Endothelial cell of umbilical vein (primary cell): ENCODE measurements at regions not wholly inside any gene's neighbourhood (a gene's known extent, or its start where the extent isn't known, plus 50 kb on each side); places are given as distances from the start of the nearest gene placed in this dataset.

Experiments
- BruUV-seq: library from RNA; stranded (reverse); fragments of 400-500 nt; replicated peaks from 2 replicates; lab custom pipeline; 2021; lab: Mats Ljungman, UMichigan
- CTCF ChIA-PET: fragments of 300-600, 350-600 bp; sonication (Branson Sonifier 250); formaldehyde crosslinking; loops from one replicate; lab custom pipeline; 2021; ENCODE audit warnings: antibody characterized with exemption, inconsistent platforms; lab: Charles Lee
- POLR2A ChIA-PET: fragments of 300-600, 350-600 bp; sonication (Branson Sonifier 250); formaldehyde crosslinking; loops from one replicate; lab custom pipeline; 2021; ENCODE audit warnings: antibody characterized with exemption, inconsistent platforms; lab: Charles Lee
- DNase-seq: peaks from one replicate; pipeline ENCODE4 v3.0.0-alpha.2; 2011; ENCODE audit warnings: low read depth, low spot score
- FAIRE-seq: peaks from 2 replicates; lab custom pipeline; 2011; peaks lifted over from hg19 to GRCh38; lab: Jason Lieb, UNC
- H2AFZ ChIP-seq: 2 replicates; pipeline ENCODE4 v1.6.0; 2012; ENCODE audit warnings: low read depth, low read length, control low read depth, inconsistent platforms
- H3K27ac ChIP-seq: 2 replicates; pipeline ENCODE4 v1.5.1; 2011; ENCODE audit warnings: low read depth, mild to moderate bottlenecking, control low read depth, low read length, moderate library complexity; ENCODE audit not compliant: insufficient read depth
- H3K27me3 ChIP-seq, 2 experiments: 2 replicates each; pipeline versions ENCODE4 v1.6.0 to v1.6.1; 2011; ENCODE audit warnings: low read length in 2 of 2, mixed read lengths in 1 of 2; ENCODE audit not compliant: control insufficient read depth in 2 of 2, insufficient read depth in 2 of 2
- H3K36me3 ChIP-seq, 2 experiments: 2 replicates in 1 of 2; 3 replicates in 1 of 2; pipeline ENCODE4 v1.5.1; 2011; ENCODE audit warnings: low read length in 2 of 2, mild to moderate bottlenecking in 1 of 2, moderate library complexity in 1 of 2; ENCODE audit not compliant: control insufficient read depth in 2 of 2, insufficient read depth in 2 of 2; ENCODE audit errors: extremely low read depth in 1 of 2
- H3K4me1 ChIP-seq: 3 replicates; pipeline ENCODE4 v1.5.1; 2011; ENCODE audit warnings: mild to moderate bottlenecking, low read length; ENCODE audit not compliant: control insufficient read depth, insufficient read depth; ENCODE audit errors: extremely low read depth
- H3K4me2 ChIP-seq: 2 replicates; pipeline ENCODE4 v1.6.1; 2011; ENCODE audit warnings: low read length, control low read depth, mixed read lengths; ENCODE audit not compliant: insufficient read depth
- H3K4me3 ChIP-seq, 3 experiments: fragments of 200-600 bp in 1 of 3; sonication (generic), shearing (Covaris generic) in 1 of 3; replicated peaks in 1 of 3; 2 replicates each; pipeline ENCODE4 v1.5.1; 2011 to 2016; ENCODE audit warnings: control low read depth in 3 of 3, low read length in 3 of 3, mild to moderate bottlenecking in 2 of 3, inconsistent platforms in 1 of 3, low read depth in 1 of 3, moderate library complexity in 1 of 3; ENCODE audit not compliant: insufficient read depth in 1 of 3
- H3K79me2 ChIP-seq: 2 replicates; pipeline ENCODE4 v1.6.0; 2012; ENCODE audit warnings: low read length, inconsistent platforms; ENCODE audit not compliant: control insufficient read depth, insufficient read depth
- H3K9ac ChIP-seq: replicated peaks from 2 replicates; pipeline ENCODE3; 2011; ENCODE audit warnings: low read length, control low read depth; ENCODE audit not compliant: insufficient read depth; ENCODE audit errors: extremely low read depth
- H3K9me1 ChIP-seq: replicated peaks from 3 replicates; pipeline ENCODE4 v1.6.0; 2011; ENCODE audit warnings: mild to moderate bottlenecking, low read length; ENCODE audit not compliant: control insufficient read depth, insufficient read depth; ENCODE audit errors: extremely low read depth
- H3K9me3 ChIP-seq: replicated peaks from 2 replicates; pipeline ENCODE4 v1.5.1; 2012; ENCODE audit warnings: low read length, inconsistent platforms; ENCODE audit not compliant: control insufficient read depth, insufficient read depth
- H4K20me1 ChIP-seq: replicated peaks from 2 replicates; pipeline ENCODE3; 2011; ENCODE audit warnings: mild to moderate bottlenecking, low read length; ENCODE audit not compliant: control insufficient read depth, insufficient read depth; ENCODE audit errors: extremely low read depth
- CTCF ChIP-seq, 2 donors: IDR thresholded peaks; 1 replicate in 1 of 2; 2 replicates in 1 of 2; pipeline ENCODE4 v1.5.1; 2011; ENCODE audit warnings: low read length in 2 of 2, mild to moderate bottlenecking in 2 of 2, moderate library complexity in 2 of 2, control low read depth in 1 of 2, inconsistent platforms in 1 of 2, low read depth in 1 of 2; ENCODE audit not compliant: insufficient read depth in 1 of 2; ENCODE audit errors: extremely low read depth in 1 of 2
- EZH2 ChIP-seq: IDR thresholded peaks from 2 replicates; pipeline ENCODE4 v1.6.1; 2012; ENCODE audit warnings: borderline replicate concordance, low read depth, mild to moderate bottlenecking, moderate library complexity, low read length, inconsistent platforms; ENCODE audit not compliant: severe bottlenecking
- FOS ChIP-seq: IDR thresholded peaks from 2 replicates; pipeline ENCODE4 v1.6.1; 2011; ENCODE audit warnings: mild to moderate bottlenecking, low read length, moderate library complexity, borderline replicate concordance; ENCODE audit not compliant: insufficient read depth
- GATA2 ChIP-seq: IDR thresholded peaks from 2 replicates; pipeline ENCODE4 v1.7.0; 2011; ENCODE audit warnings: low read depth, mild to moderate bottlenecking, moderate library complexity, mixed read lengths, low read length; ENCODE audit not compliant: insufficient read length, insufficient read depth
- JUN ChIP-seq: IDR thresholded peaks from 2 replicates; pipeline ENCODE4 v1.6.1; 2011; ENCODE audit warnings: borderline replicate concordance, low read depth; ENCODE audit not compliant: insufficient read length, insufficient read depth
- MAX ChIP-seq: IDR thresholded peaks from 2 replicates; pipeline ENCODE4 v1.6.1; 2011; ENCODE audit not compliant: insufficient read depth, insufficient read length
- MYC ChIP-seq: IDR thresholded peaks from one replicate; pipeline ENCODE4 v1.6.1; 2011; ENCODE audit warnings: mild to moderate bottlenecking, low read depth, low read length
- POLR2A ChIP-seq: IDR thresholded peaks from 2 replicates; pipeline ENCODE4 v1.6.1; 2012; ENCODE audit warnings: low read depth, mild to moderate bottlenecking, control low read depth, low read length
- POLR2AphosphoS5 ChIP-seq: IDR thresholded peaks from 2 replicates; pipeline ENCODE4 v1.6.1; 2012; ENCODE audit warnings: low read depth, mild to moderate bottlenecking, control low read depth, low read length, moderate library complexity; ENCODE audit not compliant: insufficient read depth
- dilution Hi-C: fragments of 300-500 bp; cut with MboI; formaldehyde crosslinking; loops from one replicate; pipeline ENCODE4 v1.15.0; 2019; ENCODE audit warnings: low sequenced_read_pairs; ENCODE audit not compliant: extremely low pct_ligation_motif_present
- intact Hi-C: fragments of 100-400 bp; cut with micrococcal nuclease; formaldehyde crosslinking; loops from one replicate; pipeline ENCODE4 v1.10.0; 2022

GRCh38 chr9:19662213-19662612 lies 126.6 kb downstream of the SLC24A2 start:
- FAIRE-seq (no peak), DNase-seq (no peak)
- Histone ChIP-seq H3K27me3 (no peaks in the 10 kb centered on the region), H3K79me2 (no peaks in the 10 kb centered on the region), H4K20me1 (no peaks in the 10 kb centered on the region), H3K36me3 (no peaks in the 10 kb centered on the region), H3K4me3 (no peak overlapping the region), H2AFZ (no peak overlapping the region), H3K4me2 (no peak overlapping the region), H3K9ac (no peak overlapping the region), H3K9me1 (no peaks in the 10 kb centered on the region), H3K4me1 (no peaks in the 10 kb centered on the region), H3K9me3 (no peaks in the 10 kb centered on the region), H3K27ac (no peak overlapping the region)
- BruUV-seq = no TSS peak
- dilution Hi-C loops = no loop called here
- no peak for TF ChIP-seq POLR2AphosphoS5
- TF ChIP-seq GATA2 = no peak
- TF ChIP-seq EZH2 = no peak
- no peak for TF ChIP-seq JUN
- TF ChIP-seq CTCF (IDR thresholded peaks at IDR 0.05; ENCODE audit: extremely low read depth in 1 of 2, insufficient read depth in 1 of 2, low read depth in 1 of 2, low read length in 2 of 2) = no peak
- no peak for TF ChIP-seq MAX
- TF ChIP-seq POLR2A = no peak
- TF ChIP-seq FOS = no peak
- no peak for TF ChIP-seq MYC
- intact Hi-C loops = no loop called here
- POLR2A ChIA-PET = no interaction called here
- CTCF ChIA-PET = no interaction called here
